Esophagus muscularis mucosa (tissue), 4 donors: ENCODE measurements at regions not wholly inside any gene's neighbourhood (a gene's known extent, or its start where the extent isn't known, plus 50 kb on each side); places are given as distances from the start of the nearest gene placed in this dataset.

ENCODE experiments used
- DNase-seq: peaks from one replicate; pipeline ENCODE4 v3.0.0-alpha.2; 2017; ENCODE audit errors: extremely low spot score
- H3K27ac ChIP-seq, 4 donors: fragments of 200-600 bp; sonication (generic); replicated peaks in 1 of 4; 1 replicate in 3 of 4; 2 replicates in 1 of 4; pipeline ENCODE4 v1.5.1; 2016 to 2019; ENCODE audit warnings: mild to moderate bottlenecking in 1 of 4
- H3K27me3 ChIP-seq, 4 donors: fragments of 200-600 bp; sonication (generic); one replicate each; pipeline versions ENCODE4 v1.5.1 to v1.6.0; 2016 to 2019
- H3K36me3 ChIP-seq, 4 donors: fragments of 200-600 bp; sonication (generic); one replicate each; pipeline ENCODE4 v1.5.1; 2016 to 2019
- H3K4me1 ChIP-seq, 4 donors: fragments of 200-600 bp; sonication (generic); one replicate each; pipeline ENCODE4 v1.5.1; 2016 to 2019
- H3K4me3 ChIP-seq, 4 donors: fragments of 200-600 bp; sonication (generic); 1 replicate in 2 of 4; 2 replicates in 2 of 4; pipeline ENCODE4 v1.5.1; 2016 to 2019; ENCODE audit warnings: mild to moderate bottlenecking in 4 of 4, moderate library complexity in 1 of 4
- H3K9me3 ChIP-seq, 4 donors: fragments of 200-600 bp; sonication (generic); 1 replicate in 3 of 4; 2 replicates in 1 of 4; pipeline ENCODE4 v1.5.1; 2016 to 2019
- EP300 ChIP-seq: sonication (generic); formaldehyde crosslinking; IDR thresholded peaks from one replicate; pipeline ENCODE4 v1.6.1; 2017; ENCODE audit warnings: antibody characterized with exemption
- POLR2A ChIP-seq: fragments of 450-650 bp; IDR thresholded peaks from one replicate; pipeline ENCODE4 v1.6.1; 2017; ENCODE audit warnings: antibody characterized with exemption, moderate library complexity, mild to moderate bottlenecking, low read depth
- POLR2AphosphoS5 ChIP-seq, 2 donors: sonication (generic); formaldehyde crosslinking; IDR thresholded peaks; one replicate each; pipeline ENCODE4 v1.6.1; 2017; ENCODE audit warnings: antibody characterized with exemption in 2 of 2
- WGBS: methylation state at CpG from one replicate; pipeline ENCODE4 v1.1.5; 2018; 5-methylcytosine and 5-hydroxymethylcytosine counted together
- intact Hi-C: fragments of 100-400 bp; cut with DNase I; formaldehyde crosslinking; loops from one replicate; pipeline ENCODE4 v1.15.1; 2023
- TF ChIP-seq, protein P1 (sequence below), 3 experiments: fragments of 200-600 bp in 2 of 3; fragments of 450-650 bp in 1 of 3; sonication (generic) in 2 of 3; IDR thresholded peaks; one replicate each; pipeline ENCODE4 v1.5.1; 2017 to 2019; ENCODE audit warnings: antibody characterized with exemption in 3 of 3, mild to moderate bottlenecking in 2 of 3, moderate library complexity in 1 of 3

DNA sequence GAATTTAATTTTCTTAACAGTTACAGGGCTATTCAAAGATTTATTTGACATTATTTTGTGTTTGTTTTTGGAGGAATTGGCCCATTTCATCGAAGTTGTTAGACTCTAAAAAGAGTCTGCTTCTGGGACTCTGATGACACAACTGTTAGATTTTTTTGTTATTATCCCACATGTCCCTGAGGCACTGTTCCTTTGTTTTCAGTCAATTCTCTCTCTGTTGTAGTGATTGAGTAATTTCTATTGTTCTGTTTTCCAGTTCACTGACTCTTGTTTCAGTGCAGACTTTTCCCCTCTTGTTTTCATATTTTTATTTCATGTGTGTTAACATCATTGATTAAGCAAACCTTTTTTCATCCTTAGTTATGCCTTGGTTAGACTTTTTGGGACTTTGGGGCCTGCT is 325.0 kb downstream of the ZNF326 start:
- DNase-seq: no peak
- intact Hi-C loops: no loop called here
- Histone ChIP-seq H3K4me3 (no peak overlapping the region), H3K36me3 (no peaks in the 10 kb centered on the region), H3K9me3 (no peaks in the 10 kb centered on the region), H3K27me3 (no peaks in the 10 kb centered on the region), H3K27ac (no peak overlapping the region), H3K4me1 (no peaks in the 10 kb centered on the region)
- TF ChIP-seq EP300 (no peak), POLR2A (no peak), POLR2AphosphoS5 (IDR thresholded peaks at IDR 0.05) (no peak)
- TF ChIP-seq, protein P1, sequence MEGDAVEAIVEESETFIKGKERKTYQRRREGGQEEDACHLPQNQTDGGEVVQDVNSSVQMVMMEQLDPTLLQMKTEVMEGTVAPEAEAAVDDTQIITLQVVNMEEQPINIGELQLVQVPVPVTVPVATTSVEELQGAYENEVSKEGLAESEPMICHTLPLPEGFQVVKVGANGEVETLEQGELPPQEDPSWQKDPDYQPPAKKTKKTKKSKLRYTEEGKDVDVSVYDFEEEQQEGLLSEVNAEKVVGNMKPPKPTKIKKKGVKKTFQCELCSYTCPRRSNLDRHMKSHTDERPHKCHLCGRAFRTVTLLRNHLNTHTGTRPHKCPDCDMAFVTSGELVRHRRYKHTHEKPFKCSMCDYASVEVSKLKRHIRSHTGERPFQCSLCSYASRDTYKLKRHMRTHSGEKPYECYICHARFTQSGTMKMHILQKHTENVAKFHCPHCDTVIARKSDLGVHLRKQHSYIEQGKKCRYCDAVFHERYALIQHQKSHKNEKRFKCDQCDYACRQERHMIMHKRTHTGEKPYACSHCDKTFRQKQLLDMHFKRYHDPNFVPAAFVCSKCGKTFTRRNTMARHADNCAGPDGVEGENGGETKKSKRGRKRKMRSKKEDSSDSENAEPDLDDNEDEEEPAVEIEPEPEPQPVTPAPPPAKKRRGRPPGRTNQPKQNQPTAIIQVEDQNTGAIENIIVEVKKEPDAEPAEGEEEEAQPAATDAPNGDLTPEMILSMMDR (IDR thresholded peaks at IDR 0.05): no peak
- 81% methylated on average over 1 of the region's 1 CpG for WGBS

DNA sequence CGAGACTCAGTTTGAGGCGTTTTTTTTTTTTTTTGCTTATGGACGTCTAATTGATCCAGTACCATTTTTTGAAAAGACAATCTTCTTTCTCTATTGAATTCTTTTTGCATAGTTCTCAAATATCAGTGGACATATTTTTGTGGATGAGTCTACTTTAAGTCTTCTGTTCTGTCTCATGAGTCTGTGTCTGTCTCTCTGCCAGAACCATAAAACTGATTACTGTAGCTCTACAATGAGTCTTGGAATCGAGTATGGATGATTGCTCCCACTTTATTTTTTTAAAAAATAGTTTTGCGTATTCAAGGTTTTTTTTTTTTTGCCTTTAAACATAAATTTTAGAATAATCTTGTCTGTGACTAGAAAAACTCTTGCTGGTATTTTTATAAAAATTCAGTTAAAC is 323.5 kb downstream of the ZNF326 start:
- no peaks in the 10 kb centered on the region for H3K27me3 ChIP-seq
- no peak overlapping the region for H3K27ac ChIP-seq
- DNase-seq: no peak
- no peak overlapping the region for H3K4me3 ChIP-seq
- intact Hi-C loops: no loop called here
- TF ChIP-seq EP300 (no peak), POLR2AphosphoS5 (IDR thresholded peaks at IDR 0.05) (no peak), POLR2A (no peak)
- TF ChIP-seq, protein P1 (IDR thresholded peaks at IDR 0.05): no peak
- H3K9me3 ChIP-seq: no peaks in the 10 kb centered on the region
- no peaks in the 10 kb centered on the region for H3K36me3 ChIP-seq
- no peaks in the 10 kb centered on the region for H3K4me1 ChIP-seq
- 55% methylated on average over 5 of the region's 5 CpGs for WGBS

DNA sequence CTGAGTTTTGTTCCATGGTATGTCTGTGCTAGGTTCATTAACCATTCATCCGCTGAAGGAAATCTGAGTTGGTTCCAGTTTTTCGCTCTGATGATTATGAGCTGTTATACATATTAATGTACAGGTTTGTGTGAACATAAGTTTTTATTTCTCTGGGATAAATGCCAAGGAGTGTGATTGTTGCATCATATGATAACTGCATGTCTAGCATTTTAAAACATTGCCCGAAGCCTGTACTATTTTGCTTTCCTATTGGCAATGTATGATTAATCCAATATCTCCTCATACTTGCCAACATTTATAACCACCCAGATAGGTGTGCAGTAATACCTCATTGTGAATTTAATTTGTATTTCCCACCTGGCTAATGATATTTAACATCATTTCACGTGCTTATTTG is 322.7 kb downstream of the ZNF326 start:
- H3K27me3 ChIP-seq: no peaks in the 10 kb centered on the region
- DNase-seq: no peak
- no peak overlapping the region for H3K27ac ChIP-seq
- intact Hi-C loops: no loop called here
- no peak overlapping the region for H3K4me3 ChIP-seq
- H3K36me3 ChIP-seq: no peaks in the 10 kb centered on the region
- no peaks in the 10 kb centered on the region for H3K4me1 ChIP-seq
- no peaks in the 10 kb centered on the region for H3K9me3 ChIP-seq
- TF ChIP-seq POLR2A (no peak), EP300 (no peak), POLR2AphosphoS5 (IDR thresholded peaks at IDR 0.05) (no peak)
- TF ChIP-seq, protein P1 (IDR thresholded peaks at IDR 0.05): no peak
- 84% methylated on average over 4 of the region's 4 CpGs for WGBS

DNA sequence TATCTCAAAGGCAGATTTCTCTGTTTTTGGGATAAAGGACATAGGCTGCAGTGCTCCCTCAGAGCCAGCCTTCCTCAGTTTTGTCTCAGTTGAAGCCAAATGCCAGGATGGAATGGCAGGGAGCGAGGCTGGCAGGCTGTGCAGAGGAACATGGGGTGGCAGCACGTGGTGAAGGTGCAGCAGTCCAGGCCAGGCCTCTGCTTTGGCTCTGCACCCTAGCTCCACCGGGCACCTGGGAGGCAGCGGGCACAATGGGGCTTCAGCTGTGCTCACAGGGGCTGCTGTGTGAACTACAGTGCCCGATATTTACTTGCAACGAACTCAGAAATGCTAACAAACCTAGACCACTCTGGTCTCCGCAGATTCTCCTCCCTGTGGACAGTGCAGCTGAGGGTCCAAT is 319.6 kb downstream of the ZNF326 start:
- 64% methylated on average over 4 of the region's 7 CpGs for WGBS
- no peak overlapping the region for H3K27ac ChIP-seq
- no peaks in the 10 kb centered on the region for H3K4me1 ChIP-seq
- no peaks in the 10 kb centered on the region for H3K9me3 ChIP-seq
- intact Hi-C loops: no loop called here
- no peak overlapping the region for H3K4me3 ChIP-seq
- TF ChIP-seq, protein P1 (IDR thresholded peaks at IDR 0.05): no peak
- TF ChIP-seq POLR2A: no peak
- no peak for TF ChIP-seq EP300
- no peak for TF ChIP-seq POLR2AphosphoS5 (IDR thresholded peaks at IDR 0.05)
- DNase-seq: no peak
- H3K36me3 ChIP-seq: no peaks in the 10 kb centered on the region
- no peaks in the 10 kb centered on the region for H3K27me3 ChIP-seq

DNA sequence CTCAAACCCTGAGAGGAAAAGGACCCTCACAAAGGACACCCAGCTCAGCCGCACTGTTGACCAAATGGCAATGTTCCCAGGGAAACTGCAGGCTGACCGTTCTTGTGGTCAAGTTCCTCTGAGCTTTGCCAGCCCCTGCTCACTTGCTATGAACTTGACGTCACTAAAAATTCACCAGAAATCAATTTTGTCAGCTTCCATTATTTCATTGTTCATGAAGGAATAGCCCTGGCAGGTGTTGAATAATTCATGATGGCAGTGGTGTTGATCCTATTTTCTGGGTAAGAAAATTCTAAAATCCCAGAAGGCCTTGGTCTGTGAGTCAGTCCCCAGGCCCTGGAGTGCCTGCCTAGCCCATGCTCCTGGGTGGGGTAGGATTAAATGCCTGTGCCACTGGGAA is 318.9 kb downstream of the ZNF326 start:
- H3K36me3 ChIP-seq: no peaks in the 10 kb centered on the region
- no peak overlapping the region for H3K27ac ChIP-seq
- no peak for DNase-seq
- H3K9me3 ChIP-seq: no peaks in the 10 kb centered on the region
- no peaks in the 10 kb centered on the region for H3K4me1 ChIP-seq
- intact Hi-C loops: no loop called here
- 82% methylated on average over 3 of the region's 3 CpGs for WGBS
- no peaks in the 10 kb centered on the region for H3K27me3 ChIP-seq
- no peak for TF ChIP-seq POLR2AphosphoS5 (IDR thresholded peaks at IDR 0.05)
- TF ChIP-seq EP300: no peak
- no peak for TF ChIP-seq POLR2A
- no peak overlapping the region for H3K4me3 ChIP-seq
